B cell (primary cell): ENCODE measurements at regions not wholly inside any gene's neighbourhood (a gene's known extent, or its start where the extent isn't known, plus 50 kb on each side); places are given as distances from the start of the nearest gene placed in this dataset.

Experiments used
- EZH2 ChIP-seq: IDR thresholded peaks from 2 replicates; pipeline ENCODE4 v1.6.1; 2012; ENCODE audit warnings: borderline replicate concordance, low read depth, mild to moderate bottlenecking, moderate library complexity, low read length; ENCODE audit not compliant: insufficient read depth, poor library complexity, severe bottlenecking
- TF ChIP-seq, protein P1 (sequence below): fragments of 200-600 bp; IDR thresholded peaks from one replicate; pipeline ENCODE4 v1.8.0; 2022; ENCODE audit warnings: antibody characterized with exemption, mild to moderate bottlenecking

GRCh38 chr11:92917927-92918326, 51.5 kb upstream of the MTNR1B start:
- TF ChIP-seq, protein P1, sequence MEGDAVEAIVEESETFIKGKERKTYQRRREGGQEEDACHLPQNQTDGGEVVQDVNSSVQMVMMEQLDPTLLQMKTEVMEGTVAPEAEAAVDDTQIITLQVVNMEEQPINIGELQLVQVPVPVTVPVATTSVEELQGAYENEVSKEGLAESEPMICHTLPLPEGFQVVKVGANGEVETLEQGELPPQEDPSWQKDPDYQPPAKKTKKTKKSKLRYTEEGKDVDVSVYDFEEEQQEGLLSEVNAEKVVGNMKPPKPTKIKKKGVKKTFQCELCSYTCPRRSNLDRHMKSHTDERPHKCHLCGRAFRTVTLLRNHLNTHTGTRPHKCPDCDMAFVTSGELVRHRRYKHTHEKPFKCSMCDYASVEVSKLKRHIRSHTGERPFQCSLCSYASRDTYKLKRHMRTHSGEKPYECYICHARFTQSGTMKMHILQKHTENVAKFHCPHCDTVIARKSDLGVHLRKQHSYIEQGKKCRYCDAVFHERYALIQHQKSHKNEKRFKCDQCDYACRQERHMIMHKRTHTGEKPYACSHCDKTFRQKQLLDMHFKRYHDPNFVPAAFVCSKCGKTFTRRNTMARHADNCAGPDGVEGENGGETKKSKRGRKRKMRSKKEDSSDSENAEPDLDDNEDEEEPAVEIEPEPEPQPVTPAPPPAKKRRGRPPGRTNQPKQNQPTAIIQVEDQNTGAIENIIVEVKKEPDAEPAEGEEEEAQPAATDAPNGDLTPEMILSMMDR: no peak
- TF ChIP-seq EZH2: no peak
